SW480 (cell line): ENCODE measurements at regions not wholly inside any gene's neighbourhood (a gene's known extent, or its start where the extent isn't known, plus 50 kb on each side); places are given as distances from the start of the nearest gene placed in this dataset.
"Not testable (repeated sequence)": the region's sequence is repeated elsewhere in the genome, so short reads cannot be mapped to it uniquely, and the experiment has no call there.

Experiments used
- DNase-seq: peaks from one replicate; pipeline ENCODE4 v3.0.0-alpha.2; 2016; ENCODE audit warnings: low spot score

DNA sequence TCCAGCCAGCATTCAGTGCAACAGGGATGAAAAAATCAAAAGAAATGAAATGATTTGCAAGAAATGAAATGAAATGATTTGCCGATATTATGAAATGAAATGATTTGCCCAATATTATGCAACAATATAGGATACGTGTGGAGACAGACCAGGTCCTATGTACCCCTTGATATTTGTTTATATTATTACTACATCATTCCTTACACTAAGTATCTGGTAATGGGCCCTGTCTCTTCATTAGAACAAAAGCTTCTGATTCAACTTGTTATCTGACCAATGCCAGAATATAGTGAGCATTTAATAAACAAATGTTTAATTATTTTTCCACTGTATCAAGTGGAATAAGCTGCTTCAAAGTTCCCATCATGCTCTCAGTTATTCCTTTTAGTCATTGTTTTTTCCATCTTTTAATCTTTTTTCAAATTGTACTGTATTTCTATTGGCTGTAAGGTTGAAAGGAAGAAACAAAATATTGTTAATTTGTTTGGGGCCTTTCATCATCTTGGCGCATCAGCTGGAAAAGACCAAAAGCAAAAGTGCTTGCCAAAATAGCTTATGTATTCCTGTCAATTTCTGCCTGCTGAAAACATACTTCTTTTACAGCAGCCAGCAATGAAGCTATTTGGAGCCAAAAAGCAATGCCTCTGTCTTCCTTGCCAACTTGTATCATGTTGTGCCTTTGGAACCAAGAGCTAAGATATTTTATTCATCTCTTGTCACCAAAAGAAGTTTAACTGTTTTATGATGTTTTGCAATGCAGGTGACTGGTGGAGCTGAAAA, 2314.9 kb downstream of the LRRC4C start:
- no peak for DNase-seq

DNA sequence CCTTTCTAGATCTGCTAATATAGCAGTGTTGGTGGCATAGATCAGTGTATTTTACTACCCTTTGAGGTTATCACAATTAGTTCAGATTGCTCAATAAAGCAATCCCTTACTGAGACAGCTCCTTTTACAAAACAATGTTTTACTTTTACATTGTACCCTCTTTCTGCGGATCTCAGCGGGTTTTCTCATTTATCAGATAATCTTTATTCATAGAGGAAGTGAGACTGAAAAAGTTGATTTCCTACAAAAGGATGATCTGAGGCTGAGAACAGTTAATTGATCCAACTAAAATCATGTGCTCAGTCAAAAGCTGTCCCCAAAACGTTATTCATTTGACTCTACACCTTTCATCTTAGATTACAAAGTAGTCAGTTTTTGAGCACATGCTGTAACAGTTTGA, 2319.9 kb downstream of the LRRC4C start:
- DNase-seq: no peak

DNA sequence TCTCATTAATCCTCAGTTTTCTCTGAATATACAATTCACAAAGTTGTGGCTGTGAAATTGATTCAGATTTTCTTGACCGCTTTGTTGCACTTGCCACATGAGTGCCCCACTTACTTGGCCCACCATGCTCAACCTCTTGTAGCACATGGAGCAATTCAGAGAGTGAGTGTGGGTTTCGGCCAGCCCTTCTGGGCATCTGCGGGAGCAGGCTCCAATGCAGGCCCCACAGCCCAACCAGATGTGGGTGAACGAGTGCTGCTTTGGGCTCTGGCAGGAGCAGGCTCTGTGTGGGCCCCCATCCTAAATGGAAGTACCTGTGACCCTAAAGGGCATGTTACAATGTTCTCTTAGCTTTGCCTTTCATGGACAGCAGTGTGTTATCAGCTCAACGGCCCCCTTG, 2338.6 kb downstream of the LRRC4C start:
- DNase-seq: no peak

DNA sequence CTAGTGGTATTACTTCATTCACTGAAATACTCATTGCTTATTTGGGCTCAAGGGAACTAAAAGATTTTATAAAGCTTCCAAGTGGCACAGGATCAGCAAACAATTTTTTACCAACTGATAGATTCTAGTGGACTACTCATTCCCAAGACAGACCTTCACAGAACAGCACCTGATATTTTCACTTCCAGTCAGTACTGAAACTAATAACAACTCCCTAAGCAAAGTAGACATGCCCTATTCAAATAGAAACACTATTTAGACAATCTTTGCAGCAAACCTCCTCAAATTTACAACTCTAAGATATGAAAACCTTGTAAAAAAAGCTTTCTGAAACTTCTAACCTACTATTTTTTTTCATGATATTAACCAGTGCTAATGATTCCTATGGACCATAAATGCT, 2345.8 kb downstream of the LRRC4C start:
- no peak for DNase-seq

DNA sequence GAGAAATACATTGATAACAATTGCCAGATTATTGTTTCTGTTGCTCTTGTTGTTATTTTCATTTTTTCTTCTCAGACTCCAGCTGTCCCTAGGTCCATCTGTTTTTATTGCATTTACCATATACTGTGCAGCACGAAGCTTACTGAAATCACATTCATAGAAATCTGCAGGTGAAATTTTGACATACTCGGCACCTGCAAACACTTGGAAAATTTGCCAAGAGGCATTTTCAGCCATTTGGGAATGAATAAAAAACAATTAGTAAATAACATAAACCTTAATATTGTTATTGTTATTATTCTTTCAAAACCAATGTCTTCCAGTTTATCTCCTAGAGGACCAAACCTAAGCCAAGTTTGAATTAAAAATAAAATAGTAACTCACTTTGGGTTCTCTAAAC, 2357.2 kb downstream of the LRRC4C start:
- DNase-seq: no peak

DNA sequence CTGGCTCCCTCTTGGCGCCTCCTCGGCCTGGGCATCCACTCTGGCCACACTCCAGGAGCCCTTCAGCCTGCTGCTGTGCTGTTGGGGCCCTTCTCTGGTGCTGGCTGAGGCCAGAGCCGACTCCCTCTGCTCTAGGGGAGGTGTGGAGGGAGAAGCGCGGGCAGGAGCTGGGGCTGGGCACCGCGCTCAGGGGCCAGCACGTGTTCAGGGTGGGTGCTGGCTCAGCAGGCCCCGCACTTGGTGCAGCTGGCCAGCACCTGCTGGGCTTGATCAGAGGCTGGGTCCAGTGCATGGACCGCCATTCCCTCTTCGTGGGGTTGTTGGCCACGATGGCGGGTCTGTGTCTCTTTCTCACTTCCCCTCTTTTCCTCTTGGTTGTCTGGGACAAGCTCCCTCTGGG, 2381.0 kb downstream of the LRRC4C start:
- no peak for DNase-seq

DNA sequence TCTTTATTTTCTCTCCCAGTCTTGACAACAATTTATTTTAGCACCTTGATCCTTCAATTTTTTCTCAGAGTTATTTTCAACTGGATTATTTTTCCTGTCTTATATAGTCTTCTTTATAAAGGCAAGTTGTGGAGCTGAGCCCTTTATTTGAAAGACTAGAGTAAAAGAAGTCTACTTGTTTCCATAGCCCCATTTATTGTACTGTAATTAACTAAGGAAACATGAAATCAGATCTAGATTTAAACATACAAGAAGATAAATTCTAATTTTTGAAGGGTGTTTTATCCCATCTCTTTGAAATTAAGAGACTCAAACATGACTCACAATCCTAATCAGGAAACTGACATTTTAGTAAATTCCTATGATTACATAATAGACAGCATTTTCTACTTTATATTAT, 2421.8 kb downstream of the LRRC4C start:
- DNase-seq: no peak

DNA sequence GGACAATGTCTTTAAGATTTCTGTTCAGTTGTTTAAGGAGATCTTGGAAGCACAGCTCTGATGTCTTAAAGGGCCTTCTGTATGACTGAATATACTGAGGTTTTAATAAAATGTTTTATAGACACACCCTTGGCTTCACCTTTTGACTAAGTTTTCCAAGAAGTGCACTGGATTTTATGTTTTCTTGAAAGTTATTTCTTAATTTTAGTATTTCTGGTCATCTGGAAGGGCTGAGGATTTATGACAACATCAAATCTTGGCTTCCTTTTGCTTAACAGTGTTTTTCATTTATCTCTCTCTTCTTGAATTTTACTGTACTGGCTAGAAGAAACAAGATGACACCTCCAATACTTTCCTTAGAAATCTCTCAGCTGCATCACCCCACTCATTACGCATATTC, 2423.4 kb downstream of the LRRC4C start:
- DNase-seq: no peak

DNA sequence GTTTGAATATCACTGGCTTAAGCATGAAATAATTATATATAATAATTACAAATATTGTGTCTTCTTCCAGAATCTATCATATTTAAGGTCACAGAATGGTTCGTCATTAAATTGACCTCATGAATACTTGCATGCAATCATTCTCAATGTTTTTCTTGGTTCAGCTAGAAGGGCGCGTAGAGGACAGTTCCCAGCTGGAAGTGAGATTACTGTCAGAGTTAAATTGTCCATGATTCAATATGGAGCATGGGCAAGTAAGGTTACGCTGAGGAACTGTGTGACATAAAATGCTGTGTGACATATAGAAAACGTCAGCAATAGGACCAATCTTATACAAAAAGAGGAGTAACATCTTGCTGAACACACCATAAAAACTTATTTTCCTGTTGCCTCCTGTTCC, 2423.5 kb upstream of the RAG2 start:
- DNase-seq: no peak

DNA sequence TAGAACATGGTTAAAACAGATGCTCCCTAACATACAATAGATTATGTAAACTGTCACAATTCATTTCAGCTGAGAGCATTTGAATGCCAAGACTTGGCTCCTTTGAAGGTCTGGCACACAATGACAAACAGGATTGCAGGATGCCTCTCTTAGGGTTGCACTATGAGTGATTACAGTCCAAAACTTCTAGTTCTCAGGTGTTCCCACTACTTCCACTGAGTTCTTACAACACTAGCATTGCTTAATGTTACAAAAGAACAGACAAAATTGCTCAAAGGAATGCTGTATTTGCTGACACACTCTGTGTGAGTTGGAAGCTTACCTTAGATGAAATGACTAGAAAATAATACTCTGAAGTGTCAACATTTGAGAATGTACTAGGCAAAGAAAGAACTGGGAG, 2413.8 kb upstream of the RAG2 start:
- DNase-seq: no peak

DNA sequence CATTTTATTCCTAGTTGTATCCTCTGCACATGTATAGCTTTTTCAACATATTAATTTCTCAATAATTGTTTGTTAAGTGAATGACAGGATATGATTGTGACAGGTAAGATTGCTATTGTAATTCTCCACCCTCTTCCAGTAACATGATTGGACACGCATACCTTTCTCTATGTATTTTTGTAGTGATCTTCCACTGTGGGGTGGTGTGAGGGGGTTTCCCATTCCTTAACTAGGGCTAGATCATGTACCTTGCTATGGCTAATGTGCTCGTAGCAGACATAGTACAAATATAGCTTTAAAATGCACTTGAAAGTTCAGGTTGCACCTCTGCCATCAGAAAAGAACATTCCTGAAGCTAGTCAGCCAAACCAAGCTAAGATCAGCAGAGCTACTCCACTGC, 2392.8 kb upstream of the RAG2 start:
- DNase-seq: no peak

DNA sequence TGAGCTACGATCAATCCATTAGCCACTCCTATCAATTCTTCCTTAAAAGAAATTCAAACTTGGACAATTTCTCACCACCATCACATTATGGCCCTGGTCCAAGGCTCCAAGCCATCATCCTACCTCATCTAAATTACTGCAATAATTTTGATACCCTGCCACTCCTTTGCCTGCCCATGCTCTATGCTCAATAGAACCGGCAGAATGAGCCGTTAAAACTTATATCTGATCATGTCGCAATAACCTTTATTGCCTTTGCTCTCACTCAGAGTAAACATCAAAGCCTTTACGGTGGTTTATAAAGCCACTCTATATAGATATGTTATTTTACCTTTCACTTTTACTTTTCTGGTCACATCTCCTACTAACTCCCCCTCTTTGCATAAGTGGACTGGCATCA, 2392.1 kb upstream of the RAG2 start:
- DNase-seq: peak; percentile 22

DNA sequence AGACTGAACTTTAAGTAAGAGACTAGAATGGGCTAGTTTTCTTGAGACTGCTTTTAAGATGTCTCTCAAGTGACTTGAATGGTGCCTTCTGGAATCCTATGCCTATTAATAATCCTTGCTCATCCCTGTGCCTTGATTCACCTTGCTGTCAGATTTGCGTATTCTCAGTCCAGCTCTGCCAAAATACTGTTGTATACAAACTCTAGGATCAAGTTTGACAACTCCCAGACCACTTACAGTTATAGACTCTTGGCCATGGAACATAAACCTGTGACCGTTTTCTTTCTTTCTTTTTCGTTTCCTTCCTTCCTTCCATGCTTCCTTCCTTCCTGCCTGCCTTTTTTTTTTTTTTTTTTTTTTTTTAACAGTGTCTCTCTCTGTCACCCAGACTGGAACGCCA, 2390.9 kb upstream of the RAG2 start:
- no peak for DNase-seq

DNA sequence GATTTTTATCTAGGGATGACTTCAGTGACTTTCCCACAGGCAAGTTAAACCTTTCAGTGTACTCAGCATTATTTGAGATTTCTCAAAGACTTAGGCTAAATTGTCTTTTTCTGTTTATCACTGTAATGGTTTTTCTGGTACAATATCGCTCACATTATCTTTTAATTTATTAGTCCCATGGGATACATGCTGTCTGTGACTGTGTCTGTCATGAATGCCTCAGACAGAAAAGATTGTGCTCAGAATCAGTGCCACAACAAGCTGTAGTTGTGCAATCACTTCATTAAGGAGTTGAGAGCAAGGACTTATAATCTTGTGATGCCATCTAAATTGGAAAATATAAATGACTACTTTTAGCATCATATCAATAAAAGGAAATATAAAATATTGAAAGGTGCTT, 2374.2 kb upstream of the RAG2 start:
- DNase-seq: no peak

DNA sequence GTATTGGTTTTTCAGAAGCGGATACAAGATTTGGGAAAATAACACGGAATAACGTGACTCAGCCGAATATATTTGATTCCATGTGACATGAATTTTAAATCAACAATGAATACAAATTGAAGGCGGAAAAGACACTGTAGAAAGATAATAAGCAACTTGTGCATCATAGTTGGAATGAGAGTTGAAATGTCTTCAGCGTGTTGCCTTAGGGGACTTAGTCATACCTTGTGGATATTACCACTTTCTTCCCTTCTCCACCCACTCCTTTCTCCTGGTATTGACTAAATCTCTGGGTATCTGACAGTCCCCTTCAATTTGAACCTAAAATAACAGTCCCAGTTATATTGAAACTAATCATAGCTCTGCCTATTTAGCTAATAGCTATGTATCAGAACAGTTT, 2373.1 kb upstream of the RAG2 start:
- DNase-seq: no peak

DNA sequence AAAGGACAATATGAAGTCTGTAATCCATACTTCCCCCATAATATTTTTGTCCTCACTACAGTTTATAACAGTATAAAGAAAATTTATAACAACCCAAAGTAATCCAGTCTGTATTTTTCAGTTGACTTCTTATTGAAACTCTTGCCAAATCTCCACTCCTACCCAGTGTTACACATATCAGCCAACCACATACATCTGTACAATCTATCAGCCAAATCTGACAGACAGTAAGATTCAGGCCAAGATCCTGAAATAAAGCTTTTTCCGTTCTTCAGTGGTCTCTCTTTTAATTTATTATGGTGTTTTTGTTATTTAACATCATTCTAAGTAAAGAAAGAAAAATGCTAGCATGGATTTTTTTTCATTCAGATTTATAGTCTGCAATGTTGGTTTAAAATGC, 2370.9 kb upstream of the RAG2 start:
- DNase-seq: no peak

DNA sequence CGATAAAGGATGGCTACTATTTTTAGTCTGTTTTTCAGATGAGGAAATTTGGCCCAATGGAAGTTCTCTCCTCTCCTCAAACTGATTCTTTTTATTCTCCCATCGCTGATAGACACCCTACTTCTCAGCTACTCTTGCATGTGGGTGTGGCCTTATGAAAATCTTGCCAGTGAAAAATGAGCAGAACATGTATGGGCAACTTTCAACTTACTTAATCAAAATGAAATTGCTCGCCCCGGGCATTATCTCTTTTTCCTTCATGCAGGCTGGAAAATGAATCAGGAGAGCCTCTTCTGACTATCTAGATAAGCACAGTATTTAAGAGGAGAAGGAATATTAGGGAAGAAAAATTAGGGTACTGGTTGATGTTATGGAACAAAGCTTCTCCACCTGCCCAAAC, 2354.7 kb upstream of the RAG2 start:
- no peak for DNase-seq

DNA sequence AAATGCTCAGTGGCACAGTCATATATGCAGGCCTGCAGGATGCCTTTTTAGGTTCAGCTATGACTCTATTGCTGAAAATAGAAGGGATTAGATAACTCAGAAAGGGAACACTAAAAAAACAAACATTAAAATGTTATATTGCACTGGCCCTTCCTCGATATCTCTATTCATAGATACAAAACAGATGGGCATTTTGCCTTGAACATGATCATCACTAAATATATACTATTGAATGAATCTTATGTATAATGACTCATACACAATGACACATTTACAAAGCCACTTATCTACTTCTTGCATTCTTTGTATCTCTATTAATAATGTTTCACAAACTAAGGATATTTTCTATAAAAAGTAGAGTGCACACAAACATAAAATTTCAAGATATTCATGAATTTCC, 2352.8 kb upstream of the RAG2 start:
- DNase-seq: no peak

DNA sequence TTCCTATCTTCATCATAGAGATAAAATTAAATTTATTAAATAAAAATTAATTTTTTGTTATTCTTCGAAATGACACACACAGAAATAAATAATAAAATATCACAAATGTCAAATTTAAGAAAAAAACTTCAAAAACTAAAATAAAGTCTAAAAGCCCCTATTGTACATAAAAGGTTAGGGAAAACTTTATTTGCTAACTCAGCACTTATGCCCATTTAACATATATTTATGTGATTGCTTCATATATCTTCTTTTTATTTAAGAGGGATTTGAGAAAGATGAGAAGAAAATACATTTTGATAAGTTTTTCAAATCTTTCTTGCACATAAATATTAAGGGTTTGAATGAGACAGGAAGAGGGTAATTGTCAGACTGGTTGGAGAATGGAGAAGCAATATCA, 2350.4 kb upstream of the RAG2 start:
- no peak for DNase-seq

DNA sequence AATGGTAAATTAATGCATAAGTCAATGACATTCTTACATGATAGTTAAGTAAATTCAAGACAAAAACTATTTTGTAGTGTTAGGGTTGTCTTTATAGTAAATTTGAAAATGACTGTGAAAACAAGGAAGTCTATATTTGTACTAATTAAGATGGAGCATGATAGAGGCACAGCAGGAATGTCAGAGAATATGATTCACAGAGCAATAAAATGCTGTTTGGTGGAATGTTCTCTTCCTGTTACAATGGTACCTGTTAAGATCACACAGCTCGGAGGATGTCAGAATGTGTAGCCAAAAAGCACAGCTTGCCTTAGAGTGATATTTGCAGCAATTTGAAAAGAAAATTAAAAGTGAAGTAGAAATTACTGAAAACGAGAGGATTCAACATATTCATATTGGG, 2339.7 kb upstream of the RAG2 start:
- DNase-seq: peak; percentile 7

DNA sequence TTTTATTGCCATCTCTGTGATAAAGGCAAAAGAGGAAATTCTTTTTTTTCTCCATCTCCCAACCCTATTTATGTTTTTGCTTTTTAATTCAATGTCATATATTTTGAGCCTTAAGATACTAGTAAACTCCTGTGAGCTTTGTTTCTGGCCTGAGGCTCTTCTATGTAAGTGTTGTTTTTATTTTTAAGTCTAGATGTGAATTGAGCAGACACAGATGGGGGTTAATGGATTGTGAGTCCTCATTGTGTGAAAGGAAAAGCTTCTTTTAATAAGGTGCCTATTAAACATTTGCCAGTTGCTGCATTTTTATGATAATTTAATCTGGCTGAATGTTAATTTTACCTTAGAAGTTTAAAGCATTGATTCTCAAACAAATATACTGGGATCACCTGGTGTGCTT, 2337.9 kb upstream of the RAG2 start:
- DNase-seq: no peak

DNA sequence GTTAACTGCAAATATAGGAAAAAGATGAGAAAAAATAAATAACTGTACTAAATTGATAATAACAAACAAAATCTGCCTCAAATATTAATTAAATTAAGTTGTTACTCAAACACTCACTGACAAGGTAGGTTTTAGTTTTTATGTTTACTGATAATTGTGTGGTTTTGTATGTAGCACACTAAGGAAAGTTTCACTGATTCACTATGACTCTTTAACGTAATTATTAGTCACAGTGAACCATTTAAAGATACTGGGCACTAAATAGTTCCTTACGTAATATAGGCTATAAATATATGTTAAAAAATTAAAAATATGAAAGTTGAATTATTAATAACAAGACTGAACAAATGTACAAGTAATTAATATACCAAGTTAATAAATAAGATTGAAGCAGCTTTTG, 2330.0 kb upstream of the RAG2 start:
- DNase-seq: no peak

DNA sequence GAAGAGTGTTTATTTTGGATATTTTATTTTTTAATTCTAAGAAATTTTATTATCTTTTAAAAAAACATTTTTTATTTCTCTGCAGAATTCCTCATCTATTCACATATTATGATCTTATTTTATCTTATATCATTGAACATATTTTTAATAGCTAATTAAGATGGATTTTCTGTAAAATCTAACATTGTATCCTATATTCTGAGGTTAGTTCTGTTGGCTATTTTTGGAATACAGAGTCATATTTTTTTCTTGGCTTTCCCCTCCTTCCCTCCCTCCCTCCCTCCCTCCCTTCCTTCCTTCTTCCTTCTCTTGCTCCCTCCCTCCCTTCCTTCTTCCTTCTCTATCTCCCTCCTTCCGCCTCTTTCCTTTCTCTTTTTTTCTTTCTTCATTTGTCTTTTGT, 2326.6 kb upstream of the RAG2 start:
- DNase-seq: no peak

DNA sequence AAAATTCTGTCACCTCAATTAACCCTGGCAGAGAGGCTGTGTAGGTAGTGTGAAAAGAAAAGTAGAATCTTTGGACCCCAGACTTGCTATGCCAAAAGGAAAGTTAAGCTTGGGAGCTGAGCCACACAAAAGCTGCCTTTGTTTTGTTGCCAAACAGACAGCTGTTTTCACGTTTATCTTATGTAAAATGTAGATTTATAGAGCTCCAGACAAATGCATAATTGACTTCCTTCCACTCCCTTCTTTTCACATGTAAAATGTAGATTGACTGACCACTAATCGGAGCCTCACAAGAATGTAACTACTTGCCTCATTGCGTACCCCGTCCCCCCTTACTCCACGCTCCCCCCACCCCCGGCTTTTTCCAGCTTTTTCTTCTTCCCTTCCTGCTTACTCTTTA, 2302.2 kb upstream of the RAG2 start:
- DNase-seq: no peak

DNA sequence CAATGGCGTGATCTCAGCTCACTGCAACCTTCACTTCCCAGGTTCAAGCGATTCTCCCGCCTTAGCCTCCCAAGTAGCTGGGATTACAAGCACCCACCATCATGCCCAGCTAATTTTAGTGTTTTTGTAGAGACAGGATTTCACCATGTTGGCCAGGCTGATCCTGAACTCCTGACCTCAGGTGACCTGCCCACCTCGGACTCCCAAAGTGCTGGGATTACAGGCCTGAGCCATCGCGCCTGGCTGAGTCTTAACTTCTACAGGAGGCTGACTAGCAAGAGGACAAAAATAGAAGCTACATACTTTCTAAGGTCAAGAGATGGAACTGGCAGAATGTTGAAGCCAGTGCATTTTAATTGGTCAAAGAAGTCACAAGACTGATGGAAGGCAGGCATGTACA, 2296.2 kb upstream of the RAG2 start:
- DNase-seq: not testable (repeated sequence)
